GM18508 (cell line): ENCODE measurements at regions not wholly inside any gene's neighbourhood (a gene's known extent, or its start where the extent isn't known, plus 50 kb on each side); places are given as distances from the start of the nearest gene placed in this dataset.
"Not testable (repeated sequence)": the region's sequence is repeated elsewhere in the genome, so short reads cannot be mapped to it uniquely, and the experiment has no call there.

Experiments used
- ATAC-seq: cut with Tn5 transposase; IDR thresholded peaks from one replicate; pipeline ENCODE4 v1.9.1; 2021; ENCODE audit warnings: moderate number of reproducible peaks; ENCODE audit not compliant: insufficient read depth, unreplicated experiment

- no peak for ATAC-seq
Observed at GRCh38 chr6:16834242-16834641, 73.0 kb upstream of the ATXN1 start.

DNA sequence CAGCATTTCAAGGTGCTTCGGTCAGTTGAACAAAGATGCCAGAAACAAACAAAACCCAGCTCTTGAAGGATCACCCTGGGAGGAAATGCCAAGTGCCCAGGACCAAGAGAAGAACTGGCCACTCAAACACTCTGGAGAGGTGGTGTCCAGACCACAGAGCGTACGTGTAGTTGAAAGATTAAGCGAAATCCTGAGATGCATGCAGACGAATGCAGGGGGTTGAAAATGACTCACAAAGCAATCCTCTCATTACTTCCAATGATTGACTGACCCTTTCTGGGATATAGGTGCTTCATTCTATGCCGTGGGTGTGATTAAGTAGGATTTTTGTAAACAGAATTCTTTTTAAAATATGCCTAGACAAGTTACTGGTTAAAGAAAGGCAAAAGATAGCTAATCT is 71.5 kb upstream of the ATXN1 start:
- no peak for ATAC-seq

- ATAC-seq: no peak
Observed at GRCh38 chr6:16832043-16832567, 70.8 kb upstream of the ATXN1 start.

DNA sequence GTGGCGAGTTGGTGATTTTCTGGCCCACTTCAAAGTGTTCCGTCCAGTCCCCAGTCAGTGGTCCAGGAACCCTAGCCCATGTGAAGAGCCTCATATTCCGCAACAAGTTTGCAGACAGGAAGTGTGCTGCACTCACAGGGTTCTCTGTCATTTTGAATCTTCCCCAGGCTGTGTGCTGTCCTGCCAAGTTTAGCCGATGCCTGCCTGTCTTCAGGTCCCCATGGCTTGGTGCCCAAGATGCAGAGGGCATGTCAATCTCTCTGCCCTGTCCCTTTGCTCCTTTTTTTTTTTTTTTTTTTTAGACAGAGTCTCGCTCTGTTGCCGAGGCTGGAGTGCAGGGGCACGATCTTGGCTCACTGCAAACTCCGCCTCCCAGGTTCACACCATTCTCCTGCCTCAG is 69.9 kb upstream of the ATXN1 start:
- no peak for ATAC-seq

DNA sequence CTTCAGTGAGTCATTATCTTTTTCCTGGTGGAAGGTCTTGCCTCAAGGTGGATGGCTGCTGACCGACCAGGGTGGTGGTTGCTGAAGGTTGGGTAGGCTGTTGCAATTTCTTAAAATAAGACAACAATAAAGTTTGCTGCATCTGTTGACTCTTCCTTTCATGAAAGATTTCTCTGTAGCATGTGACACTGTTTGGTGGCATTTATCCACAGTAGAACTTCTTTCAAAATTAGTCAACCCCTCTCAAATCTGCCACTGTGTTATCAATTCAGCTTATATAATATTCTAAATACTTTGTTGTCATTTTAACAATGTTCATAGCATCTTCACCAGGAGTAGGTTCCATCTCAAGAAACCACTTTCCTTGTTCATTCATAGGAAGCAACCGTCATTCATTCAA is 66.8 kb upstream of the ATXN1 start:
- no peak for ATAC-seq

- ATAC-seq: no peak
Observed at GRCh38 chr6:16827627-16828026, 66.4 kb upstream of the ATXN1 start.

DNA sequence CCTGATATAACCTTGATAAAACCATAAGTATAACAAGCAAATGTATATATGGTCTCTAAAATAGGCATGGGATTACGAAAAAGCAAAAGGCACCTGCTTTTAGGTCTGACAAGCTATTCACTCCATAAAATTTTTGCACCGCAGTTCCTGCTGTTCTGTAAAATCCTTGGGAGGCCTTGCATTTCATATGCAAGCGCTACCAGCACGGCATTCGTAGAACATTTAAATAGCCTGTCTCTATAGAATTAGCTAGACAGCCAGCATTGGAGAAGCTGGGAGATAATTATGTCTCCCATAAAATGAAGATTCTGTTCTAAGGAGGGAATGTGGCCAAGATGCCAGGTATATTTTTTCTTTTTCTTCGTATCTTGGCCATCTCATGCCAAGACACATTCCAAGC is 64.5 kb upstream of the ATXN1 start:
- no peak for ATAC-seq

DNA sequence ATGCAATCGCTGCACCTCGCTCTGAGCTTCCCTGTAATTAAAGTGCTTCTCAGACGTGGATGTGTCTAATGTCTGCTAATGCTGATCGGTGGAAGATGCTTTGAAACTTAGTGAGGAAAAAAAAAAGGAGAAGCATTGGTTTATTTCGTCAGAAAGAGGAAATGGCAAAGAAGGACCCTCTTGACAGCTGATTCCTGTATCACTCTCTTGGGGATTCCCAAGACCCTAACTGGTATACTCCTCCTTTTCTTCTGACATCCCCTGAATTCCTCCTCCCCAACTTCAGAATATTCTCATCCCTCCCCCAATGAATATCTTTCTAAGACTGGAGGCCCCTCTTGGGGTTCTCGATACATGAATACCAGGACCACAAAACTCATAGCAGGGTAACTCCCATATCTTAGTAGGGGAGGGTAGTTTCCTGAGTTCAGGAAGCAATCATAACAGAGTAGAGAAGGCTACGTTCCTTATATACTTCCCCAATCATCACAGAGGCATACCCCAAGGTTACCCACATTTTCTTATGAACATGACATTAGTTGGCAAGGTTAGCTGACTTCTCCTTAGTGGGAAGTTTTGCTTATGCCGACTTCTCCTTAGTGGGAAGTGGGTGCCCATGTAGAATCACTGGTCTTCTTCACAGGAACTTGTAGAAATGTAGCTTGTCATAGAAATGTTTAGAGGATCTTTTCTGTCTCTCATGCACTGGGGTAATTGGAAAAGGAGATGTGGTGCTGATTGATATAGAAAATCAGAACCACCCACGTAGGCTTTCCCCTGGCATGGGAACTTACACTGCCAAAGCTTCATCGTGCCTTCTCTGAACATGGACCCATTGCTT is 63.8 kb upstream of the ATXN1 start:
- ATAC-seq: no peak

DNA sequence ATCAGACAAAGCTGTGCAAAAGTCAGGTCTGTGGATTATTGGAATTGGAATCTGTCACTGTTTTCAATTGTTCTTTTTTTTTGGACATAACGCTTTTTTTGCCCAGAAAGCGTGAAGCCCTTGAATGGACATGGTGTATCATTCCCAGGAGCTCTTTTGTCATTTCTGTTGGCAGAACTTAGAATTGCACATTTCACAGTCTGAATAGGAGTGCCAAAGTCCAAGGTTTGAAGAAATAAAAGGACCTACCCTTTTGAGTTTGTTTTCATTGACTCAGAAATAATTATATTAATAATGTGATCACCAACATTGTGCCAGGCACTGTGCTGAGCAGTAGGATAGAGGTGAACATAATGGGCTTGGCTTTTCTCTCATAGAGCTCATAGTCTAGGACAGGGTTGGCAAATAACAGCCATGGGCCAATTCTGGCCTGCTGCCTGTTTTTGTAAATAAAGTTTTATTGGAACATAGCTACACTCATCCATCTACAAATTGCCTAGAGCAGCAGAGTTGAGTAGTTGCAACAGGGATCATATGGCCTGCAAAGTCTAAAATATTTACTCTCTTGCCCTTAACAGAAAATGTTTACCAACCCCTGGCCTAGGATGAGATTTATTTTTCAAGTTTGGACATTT is 62.6 kb upstream of the ATXN1 start:
- no peak for ATAC-seq

- no peak for ATAC-seq
Observed at GRCh38 chr6:16822975-16823717, 61.9 kb upstream of the ATXN1 start.

DNA sequence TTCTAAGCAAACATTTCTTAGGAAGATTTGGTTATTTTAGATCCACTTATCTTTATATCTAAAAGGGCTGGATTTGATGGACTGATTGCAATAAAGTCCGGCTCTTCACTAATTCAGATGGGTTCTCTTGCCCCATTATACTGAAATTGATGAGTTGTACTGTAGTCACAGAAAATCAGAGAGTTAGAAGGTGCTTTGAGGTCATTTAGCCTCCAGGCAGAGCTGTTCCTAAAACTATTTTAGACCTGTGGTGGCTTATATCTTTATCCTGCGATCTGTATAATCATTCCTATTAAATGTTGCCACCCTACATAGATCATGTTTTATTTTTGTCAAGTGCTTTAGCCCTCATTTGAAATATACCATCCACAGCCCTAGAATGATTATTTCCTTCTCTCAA is 61.3 kb upstream of the ATXN1 start:
- ATAC-seq: no peak

DNA sequence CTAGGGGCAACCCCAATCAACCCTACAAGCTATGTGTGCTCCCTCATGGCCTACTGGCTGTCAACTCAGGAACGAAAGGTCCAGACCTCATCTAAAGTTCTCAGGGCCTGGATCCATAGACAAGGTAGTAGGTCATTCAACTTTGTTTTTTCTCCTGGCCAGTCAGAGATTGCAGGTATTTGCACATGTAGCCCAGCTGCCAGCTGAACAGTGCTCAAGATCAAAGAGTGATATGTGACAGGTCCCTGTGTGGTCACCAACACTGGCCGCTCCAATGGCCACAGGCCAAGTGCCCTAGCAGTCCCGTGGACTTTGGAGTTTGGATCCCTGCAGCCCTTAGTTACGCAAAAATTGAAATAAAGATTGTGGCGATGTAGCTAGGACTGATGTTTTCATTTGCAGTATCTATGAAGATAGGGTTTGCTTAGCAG is 60.6 kb upstream of the ATXN1 start:
- no peak for ATAC-seq

GRCh38 chr6:16820262-16820661 is 59.0 kb upstream of the ATXN1 start:
- ATAC-seq: not testable (repeated sequence)

DNA sequence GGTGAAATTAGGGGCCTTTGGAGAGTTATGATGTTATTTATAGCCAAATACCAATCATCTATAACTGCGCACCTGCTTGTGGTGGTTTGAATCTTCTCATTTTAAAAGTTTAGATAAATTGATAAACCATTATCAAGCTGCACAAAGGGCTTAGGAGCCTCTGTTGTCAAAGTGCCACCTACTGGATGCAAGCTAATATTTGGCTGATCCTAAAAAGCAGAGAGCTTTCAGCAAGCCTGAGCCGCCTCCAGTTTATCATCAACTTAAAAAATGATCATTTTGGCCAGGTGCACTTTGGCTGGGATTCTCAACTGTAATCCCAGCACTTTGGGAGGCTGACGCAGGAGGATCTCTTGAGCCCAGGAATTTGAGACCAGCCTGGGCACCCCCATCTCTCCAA is 58.5 kb upstream of the ATXN1 start:
- no peak for ATAC-seq

GRCh38 chr6:16818992-16819626 is 57.8 kb upstream of the ATXN1 start:
- no peak for ATAC-seq

GRCh38 chr6:16817594-16817993 is 56.3 kb upstream of the ATXN1 start:
- no peak for ATAC-seq

DNA sequence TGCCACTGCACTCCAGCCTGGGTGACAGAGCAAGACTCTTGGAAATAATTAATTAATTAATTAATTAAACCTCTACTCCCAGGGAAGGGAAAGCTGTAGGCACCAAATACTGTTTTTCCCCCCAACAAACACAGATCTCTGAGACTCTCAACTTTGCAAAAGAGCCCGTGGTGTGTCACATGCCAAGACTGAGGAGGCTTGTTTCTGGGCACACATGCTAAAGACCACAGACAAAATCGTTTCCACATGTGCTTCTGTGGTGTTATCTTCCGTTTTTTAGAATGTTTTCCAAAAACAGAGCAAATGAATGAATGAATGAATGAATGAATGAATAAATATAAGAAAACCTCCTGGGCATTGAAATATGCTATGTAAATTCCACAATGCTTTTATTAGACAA is 55.6 kb upstream of the ATXN1 start:
- ATAC-seq: no peak

- no peak for ATAC-seq
Observed at GRCh38 chr6:16812993-16813392, 51.7 kb upstream of the ATXN1 start.

- ATAC-seq: no peak
Observed at GRCh38 chr6:16811277-16811979, 50.2 kb upstream of the ATXN1 start.
